ENCODE measurements at regions not wholly inside any gene's neighbourhood (a gene's known extent, or its start where the extent isn't known, plus 50 kb on each side); places are given as distances from the start of the nearest gene placed in this dataset.

- no peak overlapping the region for H3K4me3 Mint-ChIP-seq
- no peaks in the 10 kb centered on the region for H3K4me1 Mint-ChIP-seq
- H3K9me3 Mint-ChIP-seq: no peaks in the 10 kb centered on the region
- no peak overlapping the region for H3K27ac Mint-ChIP-seq
- no peaks in the 10 kb centered on the region for H3K27me3 Mint-ChIP-seq (ENCODE audit: low read depth)
- DNase-seq (ENCODE audit: low spot score in 2 of 2, unreplicated experiment in 2 of 2): no peak
- no peak for TF ChIP-seq CTCF (IDR thresholded peaks at IDR 0.05; ENCODE audit: unreplicated experiment)
- no peaks in the 10 kb centered on the region for H3K36me3 Mint-ChIP-seq
These were observed 362.0 kb downstream of the SOCS6 start for GRCh38 chr18:70650878-70651277.

DNA sequence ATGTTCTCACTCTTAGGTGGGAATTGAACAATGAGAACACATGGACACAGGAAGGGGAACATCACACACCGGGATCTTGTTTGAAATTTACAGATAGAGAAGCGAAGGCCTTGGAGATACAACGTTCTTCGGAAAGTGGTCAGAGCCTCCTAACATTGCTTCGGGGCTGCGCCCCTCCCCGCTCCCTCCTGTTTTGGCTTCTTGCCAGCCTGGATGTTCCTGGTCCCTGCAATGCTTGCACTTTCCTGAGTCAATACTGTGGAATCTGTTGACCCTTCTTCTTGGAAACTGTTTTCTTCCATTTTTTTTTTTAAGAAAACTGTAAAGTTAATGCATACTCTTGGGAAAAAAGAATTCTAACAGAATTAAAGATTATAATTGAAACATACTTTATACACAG, 360.8 kb downstream of the SOCS6 start:
- no peak overlapping the region for H3K27ac Mint-ChIP-seq
- no peaks in the 10 kb centered on the region for H3K4me1 Mint-ChIP-seq
- no peak overlapping the region for H3K4me3 Mint-ChIP-seq
- no peak for DNase-seq (ENCODE audit: low spot score in 2 of 2, unreplicated experiment in 2 of 2)
- no peak for TF ChIP-seq CTCF (IDR thresholded peaks at IDR 0.05; ENCODE audit: unreplicated experiment)
- no peaks in the 10 kb centered on the region for H3K36me3 Mint-ChIP-seq
- H3K9me3 Mint-ChIP-seq: no peaks in the 10 kb centered on the region
- H3K27me3 Mint-ChIP-seq (ENCODE audit: low read depth): peaks cover 6% of the 10 kb centered on the region

GRCh38 chr18:70645971-70646370, 357.1 kb downstream of the SOCS6 start:
- DNase-seq (ENCODE audit: low spot score in 2 of 2, unreplicated experiment in 2 of 2): no peak
- TF ChIP-seq CTCF (IDR thresholded peaks at IDR 0.05; ENCODE audit: unreplicated experiment): no peak
- Mint-ChIP-seq H3K36me3 (no peaks in the 10 kb centered on the region), H3K9me3 (no peaks in the 10 kb centered on the region), H3K4me1 (no peaks in the 10 kb centered on the region), H3K27ac (no peak overlapping the region), H3K4me3 (no peak overlapping the region), H3K27me3 (ENCODE audit: low read depth) (peaks cover 8% of the 10 kb centered on the region)

DNA sequence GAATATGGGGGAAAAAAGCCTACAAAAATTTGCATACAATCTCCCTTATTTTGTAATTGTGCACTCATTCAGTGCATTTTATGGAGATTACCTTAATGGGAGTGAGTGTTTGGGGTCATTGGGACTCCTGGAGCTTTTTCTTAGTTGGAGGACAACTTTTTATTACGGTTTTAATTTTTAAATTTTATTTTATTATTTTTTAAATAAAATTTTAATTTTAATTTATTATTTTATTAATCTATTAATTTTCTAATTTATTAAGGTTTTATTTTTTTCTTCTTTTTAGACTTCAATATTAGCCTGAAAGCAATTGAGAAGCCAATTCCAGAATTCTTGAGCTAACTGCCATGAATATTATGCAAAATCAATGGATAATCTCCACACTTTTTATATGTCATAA, 355.0 kb downstream of the SOCS6 start:
- no peak overlapping the region for H3K4me3 Mint-ChIP-seq
- DNase-seq (ENCODE audit: low spot score in 2 of 2, unreplicated experiment in 2 of 2): no peak
- H3K27me3 Mint-ChIP-seq (ENCODE audit: low read depth): peaks cover 14% of the 10 kb centered on the region
- H3K9me3 Mint-ChIP-seq: peaks cover 2% of the 10 kb centered on the region
- H3K4me1 Mint-ChIP-seq: no peaks in the 10 kb centered on the region
- TF ChIP-seq CTCF (IDR thresholded peaks at IDR 0.05; ENCODE audit: unreplicated experiment): no peak
- H3K27ac Mint-ChIP-seq: no peak overlapping the region
- H3K36me3 Mint-ChIP-seq: no peaks in the 10 kb centered on the region

GRCh38 chr18:70641156-70641775, 352.4 kb downstream of the SOCS6 start:
- H3K27ac Mint-ChIP-seq: no peak overlapping the region
- H3K4me3 Mint-ChIP-seq: no peak overlapping the region
- no peaks in the 10 kb centered on the region for H3K36me3 Mint-ChIP-seq
- peaks cover 14% of the 10 kb centered on the region for H3K27me3 Mint-ChIP-seq (ENCODE audit: low read depth)
- no peaks in the 10 kb centered on the region for H3K4me1 Mint-ChIP-seq
- DNase-seq (ENCODE audit: low spot score in 2 of 2, unreplicated experiment in 2 of 2): no peak
- TF ChIP-seq CTCF (IDR thresholded peaks at IDR 0.05; ENCODE audit: unreplicated experiment): no peak
- H3K9me3 Mint-ChIP-seq: peaks cover 5% of the 10 kb centered on the region
